IgD-negative memory B cell (primary cell): ENCODE measurements at regions not wholly inside any gene's neighbourhood (a gene's known extent, or its start where the extent isn't known, plus 50 kb on each side); places are given as distances from the start of the nearest gene placed in this dataset.
"Not testable (repeated sequence)": the region's sequence is repeated elsewhere in the genome, so short reads cannot be mapped to it uniquely, and the experiment has no call there.

Source experiments
- H3K27ac Mint-ChIP-seq, 3 donors: one replicate each; pipeline ENCODE4 v1.8.0; 2020 to 2022; ENCODE audit warnings: mild to moderate bottlenecking in 3 of 3, mixed read lengths in 3 of 3, moderate library complexity in 1 of 3
- H3K27me3 Mint-ChIP-seq: one replicate; pipeline ENCODE4 v1.8.0; 2021; ENCODE audit warnings: mixed read lengths
- H3K36me3 Mint-ChIP-seq: one replicate; pipeline ENCODE4 v1.8.0; 2020; ENCODE audit warnings: mild to moderate bottlenecking, mixed read lengths
- H3K4me1 Mint-ChIP-seq, 3 donors: one replicate each; pipeline ENCODE4 v1.8.0; 2020 to 2022; ENCODE audit warnings: mixed read lengths in 3 of 3, mild to moderate bottlenecking in 1 of 3
- H3K4me3 Mint-ChIP-seq, 4 donors: one replicate each; pipeline ENCODE4 v1.8.0; 2020 to 2022; ENCODE audit warnings: mild to moderate bottlenecking in 4 of 4, mixed read lengths in 4 of 4, moderate library complexity in 3 of 4
- H3K9me3 Mint-ChIP-seq, 3 donors: one replicate each; pipeline ENCODE4 v1.8.0; 2020 to 2021; ENCODE audit warnings: mixed read lengths in 3 of 3, mild to moderate bottlenecking in 1 of 3

GRCh38 chr6:86251106-86251505 lies 608.4 kb upstream of the SYNCRIP start:
- Mint-ChIP-seq H3K4me1 (no peaks in the 10 kb centered on the region), H3K9me3 (peaks cover 4 to 6% (median 5%) of the 10 kb centered on the region in 3 donors), H3K27me3 (peaks cover 1% of the 10 kb centered on the region), H3K4me3 (no peak overlapping the region), H3K36me3 (peaks cover 1% of the 10 kb centered on the region), H3K27ac (no peak overlapping the region)

- Mint-ChIP-seq H3K27me3 (no peaks in the 10 kb centered on the region), H3K4me1 (no peaks in the 10 kb centered on the region), H3K9me3 (peaks cover 0 to 15% (median 4%) of the 10 kb centered on the region in 3 donors), H3K27ac (no peak overlapping the region), H3K36me3 (no peaks in the 10 kb centered on the region), H3K4me3 (no peak overlapping the region)
These were observed 575.2 kb upstream of the SYNCRIP start for GRCh38 chr6:86217906-86218305.

GRCh38 chr6:86215323-86215722 lies 572.6 kb upstream of the SYNCRIP start:
- H3K4me3 Mint-ChIP-seq = no peak overlapping the region
- H3K36me3 Mint-ChIP-seq = no peaks in the 10 kb centered on the region
- no peak overlapping the region for H3K27ac Mint-ChIP-seq
- H3K27me3 Mint-ChIP-seq = no peaks in the 10 kb centered on the region
- H3K4me1 Mint-ChIP-seq = no peaks in the 10 kb centered on the region
- H3K9me3 Mint-ChIP-seq = peaks cover 0 to 8% (median 0%) of the 10 kb centered on the region in 3 donors

DNA sequence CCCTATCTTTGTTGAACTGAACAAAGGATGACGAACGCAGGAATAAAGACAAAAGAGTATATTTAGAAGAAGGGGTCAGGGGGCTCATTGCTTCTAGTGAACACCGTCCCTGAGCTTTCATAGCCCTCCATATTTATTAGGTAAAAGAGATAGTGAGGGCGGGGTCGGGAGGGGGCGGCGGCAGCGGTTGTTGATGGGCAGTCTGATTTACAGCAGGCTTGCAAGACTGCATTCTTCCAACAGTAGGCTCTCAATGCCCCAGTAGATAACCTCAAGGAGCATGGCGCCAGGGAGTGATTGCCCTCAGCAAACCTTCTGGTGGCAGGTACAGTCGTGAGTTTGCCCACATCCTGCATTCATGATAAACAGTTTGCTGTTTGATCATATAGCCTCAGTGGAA lies 563.3 kb upstream of the SYNCRIP start:
- Mint-ChIP-seq H3K27me3 (no peaks in the 10 kb centered on the region), H3K9me3 (peaks cover 0 to 16% (median 6%) of the 10 kb centered on the region in 3 donors), H3K4me3 (no peak overlapping the region), H3K27ac (no peak overlapping the region), H3K36me3 (no peaks in the 10 kb centered on the region), H3K4me1 (no peaks in the 10 kb centered on the region)

DNA sequence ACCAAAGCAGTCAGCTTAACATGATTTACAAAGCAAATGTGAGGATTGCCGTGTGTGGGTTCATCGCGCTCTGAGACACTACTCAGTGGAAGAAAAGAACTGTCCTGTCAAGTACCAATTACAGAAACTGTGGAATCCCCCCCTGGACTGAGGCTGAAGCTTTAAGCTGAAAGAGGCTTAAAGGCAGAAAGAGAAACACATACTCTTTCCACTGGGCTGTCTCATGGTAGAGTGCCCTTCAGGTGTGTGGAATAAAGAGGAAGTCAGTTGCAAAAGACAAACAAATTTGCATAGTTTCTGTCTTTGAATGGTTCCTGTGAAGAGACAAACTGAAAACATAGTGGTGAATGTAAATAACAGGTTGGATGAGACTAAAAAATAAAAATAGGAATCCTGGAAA lies 560.4 kb upstream of the SYNCRIP start:
- H3K4me1 Mint-ChIP-seq = no peaks in the 10 kb centered on the region
- H3K36me3 Mint-ChIP-seq = no peaks in the 10 kb centered on the region
- no peak overlapping the region for H3K27ac Mint-ChIP-seq
- H3K9me3 Mint-ChIP-seq = peaks cover 0 to 22% (median 4%) of the 10 kb centered on the region in 3 donors
- H3K27me3 Mint-ChIP-seq = no peaks in the 10 kb centered on the region
- H3K4me3 Mint-ChIP-seq = no peak overlapping the region

GRCh38 chr6:86193821-86194220 lies 551.1 kb upstream of the SYNCRIP start:
- H3K4me3 Mint-ChIP-seq = no peak overlapping the region
- H3K9me3 Mint-ChIP-seq = no peaks in the 10 kb centered on the region
- H3K36me3 Mint-ChIP-seq = no peaks in the 10 kb centered on the region
- no peaks in the 10 kb centered on the region for H3K27me3 Mint-ChIP-seq
- peaks cover 0 to 5% (median 1%) of the 10 kb centered on the region in 3 donors for H3K4me1 Mint-ChIP-seq
- no peak overlapping the region for H3K27ac Mint-ChIP-seq

- H3K36me3 Mint-ChIP-seq = peaks cover 1% of the 10 kb centered on the region
- H3K4me1 Mint-ChIP-seq = peaks cover 0 to 5% (median 1%) of the 10 kb centered on the region in 3 donors
- no peak overlapping the region for H3K4me3 Mint-ChIP-seq
These were observed 549.4 kb upstream of the SYNCRIP start for GRCh38 chr6:86192123-86192522.

DNA sequence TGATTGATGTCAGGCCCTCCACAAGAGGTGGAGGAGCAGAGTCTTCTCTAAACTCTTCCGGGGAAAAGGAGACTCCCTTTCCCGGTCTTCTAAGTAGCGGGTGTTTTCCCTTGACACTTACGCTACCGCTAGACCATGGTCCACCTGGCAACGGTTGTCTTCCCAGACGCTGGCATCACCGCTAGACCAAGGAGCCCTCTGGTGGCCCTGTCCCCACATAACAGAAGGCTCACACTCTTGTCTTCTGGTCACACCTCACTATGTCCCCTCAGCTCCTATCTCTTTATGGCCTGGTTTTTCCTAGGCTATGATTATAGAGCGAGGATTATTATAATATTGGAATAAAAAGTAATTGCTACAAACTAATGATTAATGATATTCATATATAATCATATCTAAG lies 532.5 kb upstream of the SYNCRIP start:
- H3K27me3 Mint-ChIP-seq, H3K36me3 Mint-ChIP-seq, H3K4me1 Mint-ChIP-seq, H3K4me3 Mint-ChIP-seq, H3K27ac Mint-ChIP-seq, H3K9me3 Mint-ChIP-seq: not testable (repeated sequence)

More at GRCh38 chr6:86192123-86192522, 549.4 kb upstream of the SYNCRIP start:
- no peaks in the 10 kb centered on the region for H3K27me3 Mint-ChIP-seq
- no peak overlapping the region for H3K27ac Mint-ChIP-seq
- peaks cover 0 to 2% (median 1%) of the 10 kb centered on the region in 3 donors for H3K9me3 Mint-ChIP-seq

DNA sequence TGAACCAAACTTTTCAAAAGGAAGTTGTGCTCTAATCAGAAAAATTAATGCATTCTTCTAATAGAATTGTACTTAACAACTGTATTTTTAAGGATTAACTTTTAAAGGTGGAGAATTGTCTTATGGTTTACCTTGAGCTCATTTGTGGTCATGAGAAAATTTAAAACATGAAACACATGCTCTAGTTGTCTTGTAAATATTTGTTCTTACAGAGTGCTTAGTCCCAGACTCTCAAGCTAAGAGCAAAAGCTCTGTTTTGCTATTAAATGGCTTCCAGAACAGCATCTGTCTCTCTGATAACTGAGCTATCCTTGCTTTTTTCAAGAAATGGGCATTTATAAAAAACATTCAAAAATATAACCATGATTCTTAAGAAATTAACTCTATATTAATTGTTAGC lies 512.2 kb upstream of the SYNCRIP start:
- H3K4me3 Mint-ChIP-seq = no peak overlapping the region
- no peak overlapping the region for H3K27ac Mint-ChIP-seq
- H3K4me1 Mint-ChIP-seq = no peaks in the 10 kb centered on the region
- H3K27me3 Mint-ChIP-seq = no peaks in the 10 kb centered on the region
- H3K36me3 Mint-ChIP-seq = no peaks in the 10 kb centered on the region
- peaks cover 0 to 2% (median 0%) of the 10 kb centered on the region in 3 donors for H3K9me3 Mint-ChIP-seq

- peaks cover 0 to 2% (median 0%) of the 10 kb centered on the region in 3 donors for H3K9me3 Mint-ChIP-seq
- no peak overlapping the region for H3K4me3 Mint-ChIP-seq
- no peak overlapping the region for H3K27ac Mint-ChIP-seq
- no peaks in the 10 kb centered on the region for H3K27me3 Mint-ChIP-seq
- H3K36me3 Mint-ChIP-seq = peaks cover 1% of the 10 kb centered on the region
- no peaks in the 10 kb centered on the region for H3K4me1 Mint-ChIP-seq
These were observed 510.8 kb upstream of the SYNCRIP start for GRCh38 chr6:86153521-86153920.

GRCh38 chr6:86152546-86152945 lies 509.9 kb upstream of the SYNCRIP start:
- H3K4me3 Mint-ChIP-seq = no peak overlapping the region
- no peak overlapping the region for H3K27ac Mint-ChIP-seq
- H3K36me3 Mint-ChIP-seq = peaks cover 1% of the 10 kb centered on the region
- peaks cover 0 to 2% (median 0%) of the 10 kb centered on the region in 3 donors for H3K9me3 Mint-ChIP-seq
- H3K27me3 Mint-ChIP-seq = no peaks in the 10 kb centered on the region
- no peaks in the 10 kb centered on the region for H3K4me1 Mint-ChIP-seq

- Mint-ChIP-seq H3K27ac (no peak overlapping the region), H3K4me1 (no peaks in the 10 kb centered on the region), H3K9me3 (peaks cover 0 to 2% (median 0%) of the 10 kb centered on the region in 3 donors), H3K27me3 (no peaks in the 10 kb centered on the region), H3K4me3 (no peak overlapping the region), H3K36me3 (peaks cover 1% of the 10 kb centered on the region)
These were observed 505.9 kb upstream of the SYNCRIP start for GRCh38 chr6:86148586-86148985.

GRCh38 chr6:86147859-86148258 lies 505.2 kb upstream of the SYNCRIP start:
- Mint-ChIP-seq H3K27me3 (no peaks in the 10 kb centered on the region), H3K4me1 (no peaks in the 10 kb centered on the region), H3K36me3 (peaks cover 1% of the 10 kb centered on the region), H3K27ac (no peak overlapping the region), H3K9me3 (peaks cover 0 to 6% (median 2%) of the 10 kb centered on the region in 3 donors), H3K4me3 (no peak overlapping the region)

DNA sequence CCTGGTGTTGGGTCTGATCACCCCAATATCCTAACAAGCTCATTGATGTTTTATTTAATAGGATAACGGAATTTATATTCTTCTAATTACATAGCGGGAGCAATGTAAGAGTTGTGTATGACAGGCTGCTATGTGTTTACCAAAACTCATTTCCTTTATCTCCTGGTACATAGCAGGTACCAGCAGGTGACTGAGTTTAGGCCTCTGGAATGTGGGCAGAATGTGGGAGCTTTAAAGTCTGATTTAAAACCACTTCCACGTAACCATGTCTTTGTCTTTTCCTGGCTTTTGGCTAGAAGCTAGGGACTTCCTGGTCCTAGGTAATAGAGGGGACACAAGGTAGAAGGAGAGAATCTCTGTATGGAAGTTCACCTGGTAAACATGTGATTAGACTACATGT lies 504.6 kb upstream of the SYNCRIP start:
- Mint-ChIP-seq H3K36me3 (peaks cover 1% of the 10 kb centered on the region), H3K4me1 (no peaks in the 10 kb centered on the region), H3K9me3 (peaks cover 0 to 10% (median 2%) of the 10 kb centered on the region in 3 donors), H3K27me3 (no peaks in the 10 kb centered on the region), H3K4me3 (no peak overlapping the region), H3K27ac (no peak overlapping the region)

- not testable (repeated sequence) for H3K4me1 Mint-ChIP-seq, H3K27me3 Mint-ChIP-seq, H3K36me3 Mint-ChIP-seq, H3K27ac Mint-ChIP-seq, H3K4me3 Mint-ChIP-seq
- H3K9me3 Mint-ChIP-seq = peaks cover 0 to 11% (median 2%) of the 10 kb centered on the region in 3 donors
These were observed 504.1 kb upstream of the SYNCRIP start for GRCh38 chr6:86146751-86147150.

- H3K27ac Mint-ChIP-seq = no peak overlapping the region
- H3K9me3 Mint-ChIP-seq = peaks cover 0 to 11% (median 6%) of the 10 kb centered on the region in 3 donors
- H3K4me1 Mint-ChIP-seq = no peaks in the 10 kb centered on the region
- H3K4me3 Mint-ChIP-seq = no peak overlapping the region
- no peaks in the 10 kb centered on the region for H3K27me3 Mint-ChIP-seq
- H3K36me3 Mint-ChIP-seq = no peaks in the 10 kb centered on the region
These were observed 499.6 kb upstream of the SYNCRIP start for GRCh38 chr6:86142326-86142725.
